Thoracic aorta (tissue), 2 donors: ENCODE measurements at regions not wholly inside any gene's neighbourhood (a gene's known extent, or its start where the extent isn't known, plus 50 kb on each side); places are given as distances from the start of the nearest gene placed in this dataset.

ENCODE experiments used
- ATAC-seq: fragments of 150-250 bp; one replicate; pipeline ENCODE4 v1.8.0; 2017; ENCODE audit warnings: low read depth; ENCODE audit not compliant: insufficient number of reproducible peaks, low FRiP score
- DNase-seq: peaks from one replicate; pipeline ENCODE4 v3.0.0-alpha.2; 2020; ENCODE audit warnings: low spot score
- H3K27ac ChIP-seq, 2 donors: fragments of 200-600 bp; sonication (generic); 1 replicate in 1 of 2; 2 replicates in 1 of 2; pipeline ENCODE4 v1.5.1; 2016; ENCODE audit warnings: mild to moderate bottlenecking in 2 of 2, moderate library complexity in 2 of 2
- H3K27me3 ChIP-seq: fragments of 200-600 bp; sonication (generic); replicated peaks from 2 replicates; pipeline ENCODE4 v1.6.0; 2016; ENCODE audit warnings: mild to moderate bottlenecking; ENCODE audit not compliant: insufficient read depth
- H3K36me3 ChIP-seq: fragments of 200-600 bp; sonication (generic); one replicate; pipeline ENCODE4 v1.5.1; 2016
- H3K4me1 ChIP-seq, 2 donors: fragments of 200-600 bp; sonication (generic); 1 replicate in 1 of 2; 2 replicates in 1 of 2; pipeline versions ENCODE4 v1.5.1 to v1.6.0; 2016; ENCODE audit warnings: low read depth in 2 of 2, mild to moderate bottlenecking in 1 of 2; ENCODE audit not compliant: control insufficient read depth in 1 of 2
- H3K4me3 ChIP-seq: fragments of 200-600 bp; sonication (generic); 2 replicates; pipeline ENCODE4 v1.5.1; 2016; ENCODE audit warnings: mild to moderate bottlenecking
- H3K9me3 ChIP-seq: fragments of 200-600 bp; sonication (generic); 2 replicates; pipeline ENCODE4 v1.5.1; 2016
- CTCF ChIP-seq: fragments of 200-600 bp; sonication (generic); IDR thresholded peaks from one replicate; pipeline ENCODE4 v1.5.1; 2019; ENCODE audit warnings: antibody characterized with exemption

- H3K4me1 ChIP-seq, result peaks cover 21 to 49% of the 10 kb centered on the region in 2 donors
- no peaks in the 10 kb centered on the region for H3K9me3 ChIP-seq
- no peaks in the 10 kb centered on the region for H3K36me3 ChIP-seq
- DNase-seq (no peak), ATAC-seq (no peak)
- H3K4me3 ChIP-seq, result no peak overlapping the region
- no peak for TF ChIP-seq CTCF
- H3K27me3 ChIP-seq, result no peaks in the 10 kb centered on the region
- H3K27ac ChIP-seq, result peak overlapping the region in 1 of 2 donors; percentile 64
Measured at GRCh38 chr5:82340799-82341198, 62.6 kb upstream of the RPS23 start.

GRCh38 chr5:82339792-82340191 is 61.6 kb upstream of the RPS23 start:
- Histone ChIP-seq H3K4me1 (peaks cover 28 to 50% of the 10 kb centered on the region in 2 donors), H3K36me3 (no peaks in the 10 kb centered on the region), H3K27ac (peak overlapping the region; percentile 59 to 64), H3K27me3 (no peaks in the 10 kb centered on the region), H3K9me3 (no peaks in the 10 kb centered on the region), H3K4me3 (no peak overlapping the region)
- ATAC-seq, result no peak
- TF ChIP-seq CTCF, result no peak
- no peak for DNase-seq

GRCh38 chr5:82338771-82339373 is 60.7 kb upstream of the RPS23 start:
- Histone ChIP-seq H3K9me3 (no peaks in the 10 kb centered on the region), H3K4me3 (no peak overlapping the region), H3K36me3 (no peaks in the 10 kb centered on the region), H3K27me3 (no peaks in the 10 kb centered on the region), H3K27ac (peak overlapping the region in 1 of 2 donors; percentile 59), H3K4me1 (peaks cover 34 to 59% of the 10 kb centered on the region in 2 donors)
- no peak for DNase-seq
- no peak for TF ChIP-seq CTCF
- ATAC-seq, result no peak

GRCh38 chr5:82336959-82337351 is 58.8 kb upstream of the RPS23 start:
- Histone ChIP-seq H3K4me3 (no peak overlapping the region), H3K9me3 (no peaks in the 10 kb centered on the region), H3K27ac (peak overlapping the region; percentile 93 to 99), H3K27me3 (no peaks in the 10 kb centered on the region), H3K36me3 (no peaks in the 10 kb centered on the region), H3K4me1 (peaks cover 49 to 75% of the 10 kb centered on the region in 2 donors)
- ATAC-seq (no peak), DNase-seq (no peak)
- no peak for TF ChIP-seq CTCF

- Histone ChIP-seq H3K27me3 (no peaks in the 10 kb centered on the region), H3K9me3 (no peaks in the 10 kb centered on the region), H3K4me3 (no peak overlapping the region), H3K36me3 (no peaks in the 10 kb centered on the region), H3K27ac (peak overlapping the region; percentile 93 to 99), H3K4me1 (peaks cover 55 to 79% of the 10 kb centered on the region in 2 donors)
- DNase-seq (no peak), ATAC-seq (no peak)
- TF ChIP-seq CTCF, result no peak
Measured at GRCh38 chr5:82336226-82336958, 58.2 kb upstream of the RPS23 start.
